K562 (cell line): ENCODE measurements at regions not wholly inside any gene's neighbourhood (a gene's known extent, or its start where the extent isn't known, plus 50 kb on each side); places are given as distances from the start of the nearest gene placed in this dataset.

Experiments used
- ATAC-seq: fragments of 200-7000 bp; cut with Tn5 transposase; 3 replicates; pipeline ENCODE4 v1.9.1; 2020; ENCODE audit warnings: moderate library complexity
- BruUV-seq: library from RNA; stranded (reverse); fragments of 400-500 nt; replicated peaks from 2 replicates; lab custom pipeline; 2021; lab: Mats Ljungman, UMichigan
- CTCF ChIA-PET: fragments of 300-600 bp; formaldehyde crosslinking; extraction: SDS; loops from one replicate; lab custom pipeline; 2021; ENCODE audit warnings: low intra/inter-chr PET ratio; lab: Yijun Ruan, JAX
- POLR2A ChIA-PET: fragments of 300-600, 350-650 bp; sonication (Branson Sonifier 250); formaldehyde crosslinking; extraction: SDS; loops from one replicate; lab custom pipeline; 2021; ENCODE audit warnings: antibody characterized with exemption, inconsistent platforms; lab: Yijun Ruan, JAX
- DNase-seq, 4 experiments: peaks; one replicate each; pipeline versions ENCODE4 v3.0.0 to v3.0.0-alpha.2; 2011 to 2018; ENCODE audit warnings: low spot score in 3 of 4, mixed read lengths in 3 of 4; ENCODE audit errors: extremely low read depth in 1 of 4
- FAIRE-seq: peaks from 2 replicates; lab custom pipeline; 2011; peaks lifted over from hg19 to GRCh38; lab: Jason Lieb, UNC
- H2AFZ ChIP-seq: 2 replicates; pipeline ENCODE4 v1.6.0; 2011; ENCODE audit warnings: low read depth, low read length, control low read depth, inconsistent platforms
- H3K27ac ChIP-seq: fragments of 200-600 bp; 3 replicates; pipeline ENCODE4 v1.8.0; 2011; ENCODE audit warnings: low read depth, mild to moderate bottlenecking, control low read depth, inconsistent platforms, low read length, moderate library complexity, mixed read lengths; ENCODE audit errors: extremely low read depth
- H3K27me3 ChIP-seq, 2 experiments: fragments of 300-600 bp in 1 of 2; 2 replicates in 1 of 2; 3 replicates in 1 of 2; pipeline versions ENCODE4 v1.6.0 to v1.8.0; 2011; ENCODE audit warnings: inconsistent platforms in 2 of 2, low read length in 2 of 2, mild to moderate bottlenecking in 1 of 2, mixed read lengths in 1 of 2, moderate library complexity in 1 of 2; ENCODE audit not compliant: control insufficient read depth in 2 of 2, insufficient read depth in 2 of 2
- H3K36me3 ChIP-seq: fragments of 300-600 bp; 3 replicates; pipeline ENCODE4 v1.8.0; 2011; ENCODE audit warnings: mild to moderate bottlenecking, low read length, inconsistent platforms; ENCODE audit not compliant: control insufficient read depth, insufficient read depth
- H3K4me1 ChIP-seq, 2 experiments: fragments of 200-600 bp in 1 of 2; replicated peaks in 1 of 2; 2 replicates in 1 of 2; 3 replicates in 1 of 2; pipeline versions ENCODE4 v1.5.1 to v1.8.0; 2011; ENCODE audit warnings: inconsistent platforms in 2 of 2, low read length in 2 of 2, mild to moderate bottlenecking in 1 of 2, mixed read lengths in 1 of 2, moderate library complexity in 1 of 2; ENCODE audit not compliant: control insufficient read depth in 2 of 2, insufficient read depth in 2 of 2
- H3K4me2 ChIP-seq: 2 replicates; pipeline ENCODE4 v1.6.1; 2011; ENCODE audit warnings: low read length, control low read depth, inconsistent platforms, mixed read lengths; ENCODE audit not compliant: insufficient read depth
- H3K4me3 ChIP-seq: fragments of 200-600 bp; sonication (generic), shearing (Covaris generic); 2 replicates; pipeline ENCODE4 v1.5.1; 2016; ENCODE audit warnings: control low read depth, inconsistent platforms
- H3K79me2 ChIP-seq: fragments of 200-600 bp; 3 replicates; pipeline ENCODE4 v1.8.0; 2011; ENCODE audit warnings: low read length, inconsistent platforms; ENCODE audit not compliant: control insufficient read depth, insufficient read depth
- H3K9ac ChIP-seq, 2 experiments: 2 replicates each; pipeline versions ENCODE4 v1.6.0 to v1.6.1; 2011; ENCODE audit warnings: low read depth in 2 of 2, low read length in 2 of 2, control low read depth in 1 of 2, inconsistent platforms in 1 of 2, mild to moderate bottlenecking in 1 of 2, mixed read lengths in 1 of 2; ENCODE audit not compliant: insufficient read depth in 1 of 2
- H3K9me1 ChIP-seq: one replicate; pipeline ENCODE4 v1.6.0; 2011; ENCODE audit warnings: inconsistent platforms, mild to moderate bottlenecking, low read length, moderate library complexity; ENCODE audit not compliant: control insufficient read depth, insufficient read depth
- H3K9me3 ChIP-seq: replicated peaks from 2 replicates; pipeline ENCODE4 v1.5.1; 2011; ENCODE audit warnings: low read depth, low read length, inconsistent platforms; ENCODE audit not compliant: control insufficient read depth, insufficient read depth
- H4K20me1 ChIP-seq: replicated peaks from 2 replicates; pipeline ENCODE4 v1.6.1; 2011; ENCODE audit warnings: low read length, inconsistent platforms, mixed read lengths; ENCODE audit not compliant: control insufficient read depth, insufficient read depth
- ILK ChIP-seq: fragments of 450-650 bp; IDR thresholded peaks from 2 replicates; pipeline ENCODE4 v1.6.1; 2016; ENCODE audit warnings: missing genetic modification characterization, low read depth, mild to moderate bottlenecking, missing compliant biosample characterization, moderate library complexity, borderline replicate concordance
- SIRT6 ChIP-seq: IDR thresholded peaks from one replicate; pipeline ENCODE4 v1.6.1; 2012; ENCODE audit warnings: low read depth, mild to moderate bottlenecking, control low read depth, inconsistent platforms, low read length, moderate library complexity
- TSC22D4 ChIP-seq: fragments of 450-650 bp; IDR thresholded peaks from 2 replicates; pipeline ENCODE4 v1.6.1; 2016; ENCODE audit warnings: missing genetic modification characterization, missing biosample characterization, control low read depth
- U2AF1 ChIP-seq: fragments of 200-400 bp; formaldehyde crosslinking; optimal IDR thresholded peaks from 2 replicates; pipeline ENCODE3; 2017; ENCODE audit warnings: mild to moderate bottlenecking, low read depth, low read length, moderate library complexity
- WGBS: fragments of 100-300 bp; shearing (Covaris generic); methylation state at CpG from one replicate; pipeline ENCODE4 v1.1.6; 2016; ENCODE audit warnings: low coverage, mixed read lengths; ENCODE audit not compliant: insufficient coverage; ENCODE audit errors: missing lambda C conversion rate; 5-methylcytosine and 5-hydroxymethylcytosine counted together
- in situ Hi-C: fragments of 300-500 bp; cut with MboI; formaldehyde crosslinking; loops from 4 replicates; pipeline ENCODE4 v1.15.0; 2018; ENCODE audit warnings: inconsistent platforms, mixed read lengths
- intact Hi-C: fragments of 100-400 bp; cut with micrococcal nuclease; formaldehyde crosslinking; loops from 2 replicates; pipeline ENCODE4 v1.14.2; 2022
- TF ChIP-seq, protein P1 (sequence below): sonication (generic); formaldehyde crosslinking; IDR thresholded peaks from 2 replicates; pipeline ENCODE4 v1.8.0; 2023; ENCODE audit warnings: mild to moderate bottlenecking, missing genetic modification reagents
- TF ChIP-seq, protein P2 (sequence below), 2 experiments: fragments of 450-650 bp in 1 of 2; IDR thresholded peaks; 2 replicates each; pipeline ENCODE4 v1.6.1; 2011 to 2017; ENCODE audit warnings: low read depth in 2 of 2, antibody characterized with exemption in 1 of 2, borderline replicate concordance in 1 of 2, low read length in 1 of 2, mild to moderate bottlenecking in 1 of 2, mixed read lengths in 1 of 2; ENCODE audit not compliant: control insufficient read depth in 1 of 2

- H3K9ac ChIP-seq: no peak overlapping the region
- ChIA-PET POLR2A (no interaction called here), CTCF (no interaction called here)
- no peaks in the 10 kb centered on the region for H3K27me3 ChIP-seq
- H3K27ac ChIP-seq: no peak overlapping the region
- no peaks in the 10 kb centered on the region for H4K20me1 ChIP-seq
- FAIRE-seq (no peak), ATAC-seq (no peak), DNase-seq (no peak)
- no peak overlapping the region for H3K4me3 ChIP-seq
- H2AFZ ChIP-seq: no peak overlapping the region
- H3K9me3 ChIP-seq: peaks cover 3% of the 10 kb centered on the region
- WGBS: 0% methylated on average over 1 of the region's 1 CpG
- intact Hi-C loops: no loop called here
- in situ Hi-C loops: no loop called here
- H3K4me1 ChIP-seq: no peaks in the 10 kb centered on the region
- BruUV-seq: no TSS peak
- H3K4me2 ChIP-seq: no peak overlapping the region
- no peaks in the 10 kb centered on the region for H3K36me3 ChIP-seq
- H3K9me1 ChIP-seq: no peaks in the 10 kb centered on the region
- H3K79me2 ChIP-seq: no peaks in the 10 kb centered on the region
- no peak for TF ChIP-seq TSC22D4 (tag)
- TF ChIP-seq, protein P1, sequence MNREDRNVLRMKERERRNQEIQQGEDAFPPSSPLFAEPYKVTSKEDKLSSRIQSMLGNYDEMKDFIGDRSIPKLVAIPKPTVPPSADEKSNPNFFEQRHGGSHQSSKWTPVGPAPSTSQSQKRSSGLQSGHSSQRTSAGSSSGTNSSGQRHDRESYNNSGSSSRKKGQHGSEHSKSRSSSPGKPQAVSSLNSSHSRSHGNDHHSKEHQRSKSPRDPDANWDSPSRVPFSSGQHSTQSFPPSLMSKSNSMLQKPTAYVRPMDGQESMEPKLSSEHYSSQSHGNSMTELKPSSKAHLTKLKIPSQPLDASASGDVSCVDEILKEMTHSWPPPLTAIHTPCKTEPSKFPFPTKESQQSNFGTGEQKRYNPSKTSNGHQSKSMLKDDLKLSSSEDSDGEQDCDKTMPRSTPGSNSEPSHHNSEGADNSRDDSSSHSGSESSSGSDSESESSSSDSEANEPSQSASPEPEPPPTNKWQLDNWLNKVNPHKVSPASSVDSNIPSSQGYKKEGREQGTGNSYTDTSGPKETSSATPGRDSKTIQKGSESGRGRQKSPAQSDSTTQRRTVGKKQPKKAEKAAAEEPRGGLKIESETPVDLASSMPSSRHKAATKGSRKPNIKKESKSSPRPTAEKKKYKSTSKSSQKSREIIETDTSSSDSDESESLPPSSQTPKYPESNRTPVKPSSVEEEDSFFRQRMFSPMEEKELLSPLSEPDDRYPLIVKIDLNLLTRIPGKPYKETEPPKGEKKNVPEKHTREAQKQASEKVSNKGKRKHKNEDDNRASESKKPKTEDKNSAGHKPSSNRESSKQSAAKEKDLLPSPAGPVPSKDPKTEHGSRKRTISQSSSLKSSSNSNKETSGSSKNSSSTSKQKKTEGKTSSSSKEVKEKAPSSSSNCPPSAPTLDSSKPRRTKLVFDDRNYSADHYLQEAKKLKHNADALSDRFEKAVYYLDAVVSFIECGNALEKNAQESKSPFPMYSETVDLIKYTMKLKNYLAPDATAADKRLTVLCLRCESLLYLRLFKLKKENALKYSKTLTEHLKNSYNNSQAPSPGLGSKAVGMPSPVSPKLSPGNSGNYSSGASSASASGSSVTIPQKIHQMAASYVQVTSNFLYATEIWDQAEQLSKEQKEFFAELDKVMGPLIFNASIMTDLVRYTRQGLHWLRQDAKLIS (CRISPR knock-in tag): no peak
- no peak for TF ChIP-seq U2AF1
- TF ChIP-seq SIRT6: no peak
- TF ChIP-seq, protein P2, sequence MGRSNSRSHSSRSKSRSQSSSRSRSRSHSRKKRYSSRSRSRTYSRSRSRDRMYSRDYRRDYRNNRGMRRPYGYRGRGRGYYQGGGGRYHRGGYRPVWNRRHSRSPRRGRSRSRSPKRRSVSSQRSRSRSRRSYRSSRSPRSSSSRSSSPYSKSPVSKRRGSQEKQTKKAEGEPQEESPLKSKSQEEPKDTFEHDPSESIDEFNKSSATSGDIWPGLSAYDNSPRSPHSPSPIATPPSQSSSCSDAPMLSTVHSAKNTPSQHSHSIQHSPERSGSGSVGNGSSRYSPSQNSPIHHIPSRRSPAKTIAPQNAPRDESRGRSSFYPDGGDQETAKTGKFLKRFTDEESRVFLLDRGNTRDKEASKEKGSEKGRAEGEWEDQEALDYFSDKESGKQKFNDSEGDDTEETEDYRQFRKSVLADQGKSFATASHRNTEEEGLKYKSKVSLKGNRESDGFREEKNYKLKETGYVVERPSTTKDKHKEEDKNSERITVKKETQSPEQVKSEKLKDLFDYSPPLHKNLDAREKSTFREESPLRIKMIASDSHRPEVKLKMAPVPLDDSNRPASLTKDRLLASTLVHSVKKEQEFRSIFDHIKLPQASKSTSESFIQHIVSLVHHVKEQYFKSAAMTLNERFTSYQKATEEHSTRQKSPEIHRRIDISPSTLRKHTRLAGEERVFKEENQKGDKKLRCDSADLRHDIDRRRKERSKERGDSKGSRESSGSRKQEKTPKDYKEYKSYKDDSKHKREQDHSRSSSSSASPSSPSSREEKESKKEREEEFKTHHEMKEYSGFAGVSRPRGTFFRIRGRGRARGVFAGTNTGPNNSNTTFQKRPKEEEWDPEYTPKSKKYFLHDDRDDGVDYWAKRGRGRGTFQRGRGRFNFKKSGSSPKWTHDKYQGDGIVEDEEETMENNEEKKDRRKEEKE (IDR thresholded peaks at IDR 0.05; ENCODE audit: borderline replicate concordance in 1 of 2, control insufficient read depth in 1 of 2, low read depth in 2 of 2, low read length in 1 of 2): no peak
- TF ChIP-seq ILK (tag): no peak
These were observed 59.8 kb upstream of the AASS start for GRCh38 chr7:122203814-122204213.
